H9 (cell line): ENCODE measurements at regions not wholly inside any gene's neighbourhood (a gene's known extent, or its start where the extent isn't known, plus 50 kb on each side); places are given as distances from the start of the nearest gene placed in this dataset.

Experiments used
- DNase-seq: peaks from one replicate; pipeline ENCODE4 v3.0.0-alpha.2; 2017
- H2AFZ ChIP-seq: one replicate; pipeline ENCODE4 v1.6.1; 2013; ENCODE audit warnings: mild to moderate bottlenecking, low read length, control low read depth, moderate library complexity
- H2AK5ac ChIP-seq: 2 replicates; pipeline ENCODE4 v1.6.1; 2013; ENCODE audit warnings: low read length, control low read depth, mixed read lengths; ENCODE audit not compliant: insufficient read length
- H2BK120ac ChIP-seq: one replicate; pipeline ENCODE4 v1.6.1; 2013; ENCODE audit warnings: low read depth, mild to moderate bottlenecking, low read length, control low read depth, inconsistent platforms; ENCODE audit not compliant: poor library complexity, severe bottlenecking
- H2BK12ac ChIP-seq: 2 replicates; pipeline ENCODE4 v1.6.1; 2013; ENCODE audit warnings: low read length, control low read depth, mixed read lengths, low read depth; ENCODE audit not compliant: insufficient read length
- H2BK15ac ChIP-seq: 2 replicates; pipeline ENCODE4 v1.6.1; 2013; ENCODE audit warnings: low read depth, low read length, control low read depth
- H2BK20ac ChIP-seq: one replicate; pipeline ENCODE4 v1.6.1; 2013; ENCODE audit warnings: low read depth, mild to moderate bottlenecking, low read length, control low read depth, inconsistent platforms; ENCODE audit not compliant: poor library complexity, severe bottlenecking
- H2BK5ac ChIP-seq: 2 replicates; pipeline ENCODE4 v1.6.1; 2013; ENCODE audit warnings: low read length, control low read depth, mixed read lengths; ENCODE audit not compliant: insufficient read length
- H3K14ac ChIP-seq: 2 replicates; pipeline ENCODE4 v1.6.1; 2013; ENCODE audit warnings: low read length, control low read depth; ENCODE audit not compliant: insufficient read depth
- H3K18ac ChIP-seq: 2 replicates; pipeline ENCODE4 v1.6.1; 2013; ENCODE audit warnings: low read depth, mild to moderate bottlenecking, mixed read lengths, low read length, control low read depth; ENCODE audit not compliant: insufficient read length
- H3K23ac ChIP-seq: 2 replicates; pipeline ENCODE4 v1.6.1; 2013; ENCODE audit warnings: low read length, control low read depth, mixed read lengths, low read depth; ENCODE audit not compliant: insufficient read length
- H3K23me2 ChIP-seq: 2 replicates; pipeline ENCODE4 v1.6.1; 2013; ENCODE audit warnings: low read depth, mild to moderate bottlenecking, mixed read lengths, low read length, control low read depth; ENCODE audit not compliant: insufficient read length, poor library complexity, severe bottlenecking
- H3K27ac ChIP-seq: 2 replicates; pipeline ENCODE4 v1.5.1; 2013; ENCODE audit warnings: low read length, control low read depth, mixed read lengths, low read depth; ENCODE audit not compliant: insufficient read length
- H3K27me3 ChIP-seq: 2 replicates; pipeline ENCODE4 v1.6.1; 2013; ENCODE audit warnings: low read length, control low read depth, inconsistent platforms; ENCODE audit not compliant: insufficient read depth
- H3K4ac ChIP-seq: 2 replicates; pipeline ENCODE4 v1.6.1; 2013; ENCODE audit warnings: low read depth, mild to moderate bottlenecking, control low read depth, inconsistent platforms, low read length, moderate library complexity
- H3K4me1 ChIP-seq: 2 replicates; pipeline ENCODE4 v1.6.1; 2013; ENCODE audit warnings: low read length, control low read depth, inconsistent platforms; ENCODE audit not compliant: insufficient read depth
- H3K4me2 ChIP-seq: 2 replicates; pipeline ENCODE4 v1.6.1; 2013; ENCODE audit warnings: low read length, control low read depth, mixed read lengths; ENCODE audit not compliant: insufficient read length, insufficient read depth
- H3K56ac ChIP-seq: 2 replicates; pipeline ENCODE4 v1.6.1; 2013; ENCODE audit warnings: low read depth, mild to moderate bottlenecking, mixed read lengths, low read length, control low read depth; ENCODE audit not compliant: insufficient read length
- H3K79me1 ChIP-seq: 2 replicates; pipeline ENCODE4 v1.6.1; 2013; ENCODE audit warnings: low read depth, mild to moderate bottlenecking, moderate library complexity, low read length, control low read depth, inconsistent platforms; ENCODE audit not compliant: insufficient read depth, poor library complexity, severe bottlenecking
- H3K79me2 ChIP-seq: 2 replicates; pipeline ENCODE4 v1.6.1; 2013; ENCODE audit warnings: low read length, control low read depth, inconsistent platforms; ENCODE audit not compliant: insufficient read depth
- H3K9ac ChIP-seq: 2 replicates; pipeline ENCODE4 v1.6.1; 2013; ENCODE audit warnings: low read length, control low read depth, mixed read lengths; ENCODE audit not compliant: insufficient read length; ENCODE audit errors: extremely low read depth
- H3K9me3 ChIP-seq: one replicate; pipeline ENCODE4 v1.6.1; 2013; ENCODE audit warnings: low read depth, low read length, inconsistent platforms; ENCODE audit not compliant: control insufficient read depth
- H3T11ph ChIP-seq: one replicate; pipeline ENCODE4 v1.6.1; 2013; ENCODE audit warnings: mild to moderate bottlenecking, low read length, control low read depth, inconsistent platforms
- H4K20me1 ChIP-seq: one replicate; pipeline ENCODE4 v1.6.1; 2013; ENCODE audit not compliant: control insufficient read depth, insufficient read length, insufficient read depth
- H4K5ac ChIP-seq: 2 replicates; pipeline ENCODE4 v1.6.1; 2013; ENCODE audit warnings: low read depth, mild to moderate bottlenecking, mixed read lengths, low read length, control low read depth; ENCODE audit not compliant: insufficient read length
- H4K8ac ChIP-seq: replicated peaks from 2 replicates; pipeline ENCODE4 v1.6.1; 2013; ENCODE audit warnings: low read length, control low read depth, mixed read lengths, low read depth; ENCODE audit not compliant: insufficient read length
- H4K91ac ChIP-seq: 2 replicates; pipeline ENCODE4 v1.6.1; 2013; ENCODE audit warnings: low read depth, mild to moderate bottlenecking, moderate library complexity, mixed read lengths, low read length, control low read depth; ENCODE audit not compliant: insufficient read length
- H3K27ac Mint-ChIP-seq, 3 experiments: 2 replicates in 2 of 3; 3 replicates in 1 of 3; pipeline ENCODE4 v1.8.0; 2020 to 2021; ENCODE audit warnings: mixed read lengths in 3 of 3, mild to moderate bottlenecking in 1 of 3, moderate library complexity in 1 of 3
- H3K27me3 Mint-ChIP-seq: 2 replicates; pipeline ENCODE4 v1.8.0; 2021; ENCODE audit warnings: low read depth, mild to moderate bottlenecking, moderate library complexity, mixed read lengths
- H3K36me3 Mint-ChIP-seq, 3 experiments: 2 replicates in 2 of 3; 3 replicates in 1 of 3; pipeline ENCODE4 v1.8.0; 2020 to 2021; ENCODE audit warnings: low read depth in 3 of 3, mixed read lengths in 3 of 3; ENCODE audit not compliant: insufficient read depth in 1 of 3
- H3K4me1 Mint-ChIP-seq, 2 experiments: 2 replicates each; pipeline ENCODE4 v1.8.0; 2020; ENCODE audit warnings: mixed read lengths in 2 of 2
- H3K4me3 Mint-ChIP-seq, 2 experiments: 2 replicates in 1 of 2; 3 replicates in 1 of 2; pipeline ENCODE4 v1.8.0; 2020 to 2021; ENCODE audit warnings: mild to moderate bottlenecking in 2 of 2, mixed read lengths in 2 of 2, moderate library complexity in 1 of 2
- H3K9me3 Mint-ChIP-seq, 2 experiments: 2 replicates in 1 of 2; 3 replicates in 1 of 2; pipeline ENCODE4 v1.8.0; 2020; ENCODE audit warnings: mild to moderate bottlenecking in 2 of 2, mixed read lengths in 2 of 2, moderate library complexity in 1 of 2
- WGBS: extraction: QIAGEN DNeasy Blood & Tissue Kit; methylation state at CpG from one replicate; pipeline ENCODE4 v1.1.7; 2013; ENCODE audit warnings: missing lambda C conversion rate, low lambda C conversion rate, mixed read lengths; ENCODE audit not compliant: insufficient read length; ENCODE audit errors: extremely low coverage; 5-methylcytosine and 5-hydroxymethylcytosine counted together
- TF ChIP-seq, protein P1 (sequence below): fragments of 200-600 bp; sonication (generic); conservative IDR thresholded peaks from 3 replicates; pipeline ENCODE4 v1.8.0; 2021; ENCODE audit warnings: antibody characterized with exemption, mild to moderate bottlenecking

DNA sequence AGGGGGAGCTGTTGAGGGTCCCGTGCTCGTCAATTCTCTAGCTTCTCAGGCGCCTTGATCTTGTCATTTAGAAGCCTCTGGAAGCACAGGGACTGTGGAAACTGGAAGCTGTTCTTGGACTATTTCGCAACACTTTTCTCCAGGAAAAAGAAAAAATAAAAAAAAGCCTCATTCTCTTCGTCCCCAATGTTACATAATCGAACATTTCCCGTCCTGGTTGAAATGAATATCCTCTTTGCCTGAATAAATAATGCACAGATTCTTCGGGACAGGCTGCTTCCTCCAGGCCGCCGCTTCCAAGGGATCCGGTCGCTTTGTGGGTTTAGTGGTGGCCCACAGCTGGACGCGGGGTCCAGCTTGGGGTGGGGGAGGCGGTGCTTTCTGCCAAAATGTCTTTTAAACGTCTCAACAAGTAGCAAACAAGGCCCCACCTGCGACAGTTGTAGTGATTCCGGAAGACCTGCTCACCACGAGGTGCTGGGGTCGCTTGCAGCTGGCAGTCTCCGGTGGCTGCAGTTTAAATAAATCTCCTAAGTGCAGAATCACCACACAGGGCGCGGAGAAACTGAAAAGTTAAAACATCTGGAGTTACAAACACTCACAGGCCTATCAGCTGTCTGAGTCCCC, 125.9 kb upstream of the ESR1 start:
- H3K27me3 ChIP-seq: no peaks in the 10 kb centered on the region
- no peaks in the 10 kb centered on the region for H3K79me2 ChIP-seq
- H3K27ac Mint-ChIP-seq: no peak overlapping the region; a peak in 1 of 7 replicates
- H3K18ac ChIP-seq: no peak overlapping the region
- H3K27ac ChIP-seq: no peak overlapping the region
- no peaks in the 10 kb centered on the region; the same call in 1 of the 2 replicates for H3K27me3 Mint-ChIP-seq
- H3K4me2 ChIP-seq: no peak overlapping the region
- H2AFZ ChIP-seq: no peak overlapping the region
- H3K4me1 ChIP-seq: no peaks in the 10 kb centered on the region
- no peak overlapping the region for H3K4me3 Mint-ChIP-seq
- no peak for DNase-seq
- H4K91ac ChIP-seq: no peak overlapping the region
- no peak overlapping the region for H2BK20ac ChIP-seq
- H4K20me1 ChIP-seq: no peaks in the 10 kb centered on the region
- TF ChIP-seq, protein P1, sequence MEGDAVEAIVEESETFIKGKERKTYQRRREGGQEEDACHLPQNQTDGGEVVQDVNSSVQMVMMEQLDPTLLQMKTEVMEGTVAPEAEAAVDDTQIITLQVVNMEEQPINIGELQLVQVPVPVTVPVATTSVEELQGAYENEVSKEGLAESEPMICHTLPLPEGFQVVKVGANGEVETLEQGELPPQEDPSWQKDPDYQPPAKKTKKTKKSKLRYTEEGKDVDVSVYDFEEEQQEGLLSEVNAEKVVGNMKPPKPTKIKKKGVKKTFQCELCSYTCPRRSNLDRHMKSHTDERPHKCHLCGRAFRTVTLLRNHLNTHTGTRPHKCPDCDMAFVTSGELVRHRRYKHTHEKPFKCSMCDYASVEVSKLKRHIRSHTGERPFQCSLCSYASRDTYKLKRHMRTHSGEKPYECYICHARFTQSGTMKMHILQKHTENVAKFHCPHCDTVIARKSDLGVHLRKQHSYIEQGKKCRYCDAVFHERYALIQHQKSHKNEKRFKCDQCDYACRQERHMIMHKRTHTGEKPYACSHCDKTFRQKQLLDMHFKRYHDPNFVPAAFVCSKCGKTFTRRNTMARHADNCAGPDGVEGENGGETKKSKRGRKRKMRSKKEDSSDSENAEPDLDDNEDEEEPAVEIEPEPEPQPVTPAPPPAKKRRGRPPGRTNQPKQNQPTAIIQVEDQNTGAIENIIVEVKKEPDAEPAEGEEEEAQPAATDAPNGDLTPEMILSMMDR: no peak
- H3K9me3 ChIP-seq: no peaks in the 10 kb centered on the region
- no peak overlapping the region for H4K8ac ChIP-seq
- no peak overlapping the region for H3K56ac ChIP-seq
- H2BK120ac ChIP-seq: no peak overlapping the region
- H3T11ph ChIP-seq: no peak overlapping the region
- no peak overlapping the region for H3K4ac ChIP-seq
- no peaks in the 10 kb centered on the region for H3K9me3 Mint-ChIP-seq
- H3K9ac ChIP-seq: no peak overlapping the region
- H2AK5ac ChIP-seq: no peak overlapping the region
- H4K5ac ChIP-seq: no peak overlapping the region
- no peak overlapping the region for H3K23ac ChIP-seq
- H2BK15ac ChIP-seq: no peak overlapping the region
- H2BK12ac ChIP-seq: no peak overlapping the region
- WGBS: no CpG with 5 or more reads among the region's 23 CpGs
- no peak overlapping the region for H3K14ac ChIP-seq
- H3K4me1 Mint-ChIP-seq: no peaks in the 10 kb centered on the region; a peak in 2 of 4 replicates
- H3K36me3 Mint-ChIP-seq: no peaks in the 10 kb centered on the region
- no peaks in the 10 kb centered on the region for H3K23me2 ChIP-seq
- H3K79me1 ChIP-seq: no peaks in the 10 kb centered on the region
- H2BK5ac ChIP-seq: no peak overlapping the region
